ENCODE measurements at regions not wholly inside any gene's neighbourhood (a gene's known extent, or its start where the extent isn't known, plus 50 kb on each side); places are given as distances from the start of the nearest gene placed in this dataset.

- ChIA-PET CTCF (no interaction called here), POLR2A (no interaction called here)
- no TSS peak for BruUV-seq (replicated peaks)
- in situ Hi-C loops (cut with HindIII; ENCODE audit: low pct_unique_long_range_greater_than_20kb, low sequenced_read_pairs): no loop called here
- no peaks in the 10 kb centered on the region for H3K36me3 ChIP-seq (ENCODE audit: control insufficient read depth, insufficient read depth, low read length)
- H3K27ac ChIP-seq (ENCODE audit: low read length): no peak overlapping the region
- peaks cover 9% of the 10 kb centered on the region; the same call in 1 of the 2 replicates for H3K27me3 ChIP-seq (ENCODE audit: control insufficient read depth, insufficient read depth, low read length)
- DNase-seq (ENCODE audit: low read depth, low spot score): no peak
- intact Hi-C loops (cut with micrococcal nuclease; ENCODE audit: unreplicated experiment): no loop called here
- H3K4me1 ChIP-seq (ENCODE audit: control insufficient read depth, insufficient read depth, low read length): no peaks in the 10 kb centered on the region
- no peak for ATAC-seq
- H3K4me3 ChIP-seq (ENCODE audit: low read depth in 2 of 2, low read length in 2 of 2): no peak overlapping the region
- TF ChIP-seq, protein P1, sequence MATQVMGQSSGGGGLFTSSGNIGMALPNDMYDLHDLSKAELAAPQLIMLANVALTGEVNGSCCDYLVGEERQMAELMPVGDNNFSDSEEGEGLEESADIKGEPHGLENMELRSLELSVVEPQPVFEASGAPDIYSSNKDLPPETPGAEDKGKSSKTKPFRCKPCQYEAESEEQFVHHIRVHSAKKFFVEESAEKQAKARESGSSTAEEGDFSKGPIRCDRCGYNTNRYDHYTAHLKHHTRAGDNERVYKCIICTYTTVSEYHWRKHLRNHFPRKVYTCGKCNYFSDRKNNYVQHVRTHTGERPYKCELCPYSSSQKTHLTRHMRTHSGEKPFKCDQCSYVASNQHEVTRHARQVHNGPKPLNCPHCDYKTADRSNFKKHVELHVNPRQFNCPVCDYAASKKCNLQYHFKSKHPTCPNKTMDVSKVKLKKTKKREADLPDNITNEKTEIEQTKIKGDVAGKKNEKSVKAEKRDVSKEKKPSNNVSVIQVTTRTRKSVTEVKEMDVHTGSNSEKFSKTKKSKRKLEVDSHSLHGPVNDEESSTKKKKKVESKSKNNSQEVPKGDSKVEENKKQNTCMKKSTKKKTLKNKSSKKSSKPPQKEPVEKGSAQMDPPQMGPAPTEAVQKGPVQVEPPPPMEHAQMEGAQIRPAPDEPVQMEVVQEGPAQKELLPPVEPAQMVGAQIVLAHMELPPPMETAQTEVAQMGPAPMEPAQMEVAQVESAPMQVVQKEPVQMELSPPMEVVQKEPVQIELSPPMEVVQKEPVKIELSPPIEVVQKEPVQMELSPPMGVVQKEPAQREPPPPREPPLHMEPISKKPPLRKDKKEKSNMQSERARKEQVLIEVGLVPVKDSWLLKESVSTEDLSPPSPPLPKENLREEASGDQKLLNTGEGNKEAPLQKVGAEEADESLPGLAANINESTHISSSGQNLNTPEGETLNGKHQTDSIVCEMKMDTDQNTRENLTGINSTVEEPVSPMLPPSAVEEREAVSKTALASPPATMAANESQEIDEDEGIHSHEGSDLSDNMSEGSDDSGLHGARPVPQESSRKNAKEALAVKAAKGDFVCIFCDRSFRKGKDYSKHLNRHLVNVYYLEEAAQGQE (IDR thresholded peaks at IDR 0.05; ENCODE audit: insufficient read depth in 1 of 2, low read depth in 2 of 2, low read length in 1 of 2): no peak
- TF ChIP-seq, protein P2, sequence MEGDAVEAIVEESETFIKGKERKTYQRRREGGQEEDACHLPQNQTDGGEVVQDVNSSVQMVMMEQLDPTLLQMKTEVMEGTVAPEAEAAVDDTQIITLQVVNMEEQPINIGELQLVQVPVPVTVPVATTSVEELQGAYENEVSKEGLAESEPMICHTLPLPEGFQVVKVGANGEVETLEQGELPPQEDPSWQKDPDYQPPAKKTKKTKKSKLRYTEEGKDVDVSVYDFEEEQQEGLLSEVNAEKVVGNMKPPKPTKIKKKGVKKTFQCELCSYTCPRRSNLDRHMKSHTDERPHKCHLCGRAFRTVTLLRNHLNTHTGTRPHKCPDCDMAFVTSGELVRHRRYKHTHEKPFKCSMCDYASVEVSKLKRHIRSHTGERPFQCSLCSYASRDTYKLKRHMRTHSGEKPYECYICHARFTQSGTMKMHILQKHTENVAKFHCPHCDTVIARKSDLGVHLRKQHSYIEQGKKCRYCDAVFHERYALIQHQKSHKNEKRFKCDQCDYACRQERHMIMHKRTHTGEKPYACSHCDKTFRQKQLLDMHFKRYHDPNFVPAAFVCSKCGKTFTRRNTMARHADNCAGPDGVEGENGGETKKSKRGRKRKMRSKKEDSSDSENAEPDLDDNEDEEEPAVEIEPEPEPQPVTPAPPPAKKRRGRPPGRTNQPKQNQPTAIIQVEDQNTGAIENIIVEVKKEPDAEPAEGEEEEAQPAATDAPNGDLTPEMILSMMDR (IDR thresholded peaks at IDR 0.05): no peak
- TF ChIP-seq POLR2AphosphoS5 (IDR thresholded peaks at IDR 0.05; ENCODE audit: low read depth, low read length) (no peak), SIN3A (IDR thresholded peaks at IDR 0.05; ENCODE audit: borderline replicate concordance, insufficient read depth, low read depth, low read length) (no peak), TCF7L2 (IDR thresholded peaks at IDR 0.05; ENCODE audit: low read depth, low read length) (no peak)
- H3K9me3 ChIP-seq (ENCODE audit: control insufficient read depth, insufficient read depth, low read depth, low read length): peaks cover 5% of the 10 kb centered on the region; the same call in 1 of the 2 replicates
Measured at GRCh38 chr10:113414543-113414942, 138.3 kb upstream of the HABP2 start.

GRCh38 chr10:113415246-113415645 is 137.6 kb upstream of the HABP2 start:
- ChIA-PET CTCF (no interaction called here), POLR2A (no interaction called here)
- peaks cover 11% of the 10 kb centered on the region; the same call in 1 of the 2 replicates for H3K9me3 ChIP-seq (ENCODE audit: control insufficient read depth, insufficient read depth, low read depth, low read length)
- H3K36me3 ChIP-seq (ENCODE audit: control insufficient read depth, insufficient read depth, low read length): no peaks in the 10 kb centered on the region
- no peak overlapping the region for H3K27ac ChIP-seq (ENCODE audit: low read length)
- DNase-seq (ENCODE audit: low read depth, low spot score) (no peak), ATAC-seq (no peak)
- in situ Hi-C loops (cut with HindIII; ENCODE audit: low pct_unique_long_range_greater_than_20kb, low sequenced_read_pairs) (no loop called here), intact Hi-C loops (cut with micrococcal nuclease; ENCODE audit: unreplicated experiment) (no loop called here)
- H3K4me1 ChIP-seq (ENCODE audit: control insufficient read depth, insufficient read depth, low read length): no peaks in the 10 kb centered on the region
- BruUV-seq (replicated peaks): no TSS peak
- peaks cover 7% of the 10 kb centered on the region; the same call in 1 of the 2 replicates for H3K27me3 ChIP-seq (ENCODE audit: control insufficient read depth, insufficient read depth, low read length)
- no peak overlapping the region for H3K4me3 ChIP-seq (ENCODE audit: low read depth in 2 of 2, low read length in 2 of 2)
- TF ChIP-seq POLR2AphosphoS5 (IDR thresholded peaks at IDR 0.05; ENCODE audit: low read depth, low read length): no peak
- no peak for TF ChIP-seq TCF7L2 (IDR thresholded peaks at IDR 0.05; ENCODE audit: low read depth, low read length)
- TF ChIP-seq, protein P1 (IDR thresholded peaks at IDR 0.05; ENCODE audit: insufficient read depth in 1 of 2, low read depth in 2 of 2, low read length in 1 of 2): no peak
- TF ChIP-seq SIN3A (IDR thresholded peaks at IDR 0.05; ENCODE audit: borderline replicate concordance, insufficient read depth, low read depth, low read length): no peak
